ENCODE measurements at regions not wholly inside any gene's neighbourhood (a gene's known extent, or its start where the extent isn't known, plus 50 kb on each side); places are given as distances from the start of the nearest gene placed in this dataset.
"Not testable (repeated sequence)": the region's sequence is repeated elsewhere in the genome, so short reads cannot be mapped to it uniquely, and the experiment has no call there.

GRCh38 chr4:125639182-125639621 lies 324.4 kb downstream of the FAT4 start:
- no peaks in the 10 kb centered on the region for H3K27me3 ChIP-seq (ENCODE audit: insufficient read depth, low read depth, severe bottlenecking)
- H3K36me3 ChIP-seq: no peaks in the 10 kb centered on the region
- H3K27ac ChIP-seq: peak overlapping the region; percentile 15; the same call in 1 of the 2 replicates
- no peaks in the 10 kb centered on the region for H3K9me3 ChIP-seq (ENCODE audit: severe bottlenecking)
- peak; percentile 87 for DNase-seq
- TF ChIP-seq CTCF (IDR thresholded peaks at IDR 0.05; ENCODE audit: low read depth, low read length): no peak
- peak overlapping the region; percentile 0; the same call in 1 of the 2 replicates for H3K4me3 ChIP-seq (ENCODE audit: low read depth, low read length)

- Histone ChIP-seq H3K27me3 (ENCODE audit: insufficient read depth, low read depth, severe bottlenecking) (no peaks in the 10 kb centered on the region), H3K4me3 (ENCODE audit: low read depth, low read length) (no peak overlapping the region), H3K27ac (no peak overlapping the region), H3K36me3 (no peaks in the 10 kb centered on the region), H3K9me3 (ENCODE audit: severe bottlenecking) (no peaks in the 10 kb centered on the region)
- no peak for DNase-seq
- TF ChIP-seq CTCF (IDR thresholded peaks at IDR 0.05; ENCODE audit: low read depth, low read length): no peak
These were observed 326.9 kb downstream of the FAT4 start for GRCh38 chr4:125641611-125642010.

GRCh38 chr4:125642645-125643044 lies 327.9 kb downstream of the FAT4 start:
- TF ChIP-seq CTCF (IDR thresholded peaks at IDR 0.05; ENCODE audit: low read depth, low read length): no peak
- Histone ChIP-seq H3K27ac (no peak overlapping the region), H3K9me3 (ENCODE audit: severe bottlenecking) (no peaks in the 10 kb centered on the region), H3K4me3 (ENCODE audit: low read depth, low read length) (no peak overlapping the region), H3K27me3 (ENCODE audit: insufficient read depth, low read depth, severe bottlenecking) (no peaks in the 10 kb centered on the region), H3K36me3 (no peaks in the 10 kb centered on the region)
- peak; percentile 24 for DNase-seq

GRCh38 chr4:125649452-125649851 lies 334.7 kb downstream of the FAT4 start:
- H3K27ac ChIP-seq: no peak overlapping the region
- no peak overlapping the region for H3K4me3 ChIP-seq (ENCODE audit: low read depth, low read length)
- no peaks in the 10 kb centered on the region for H3K36me3 ChIP-seq
- no peaks in the 10 kb centered on the region for H3K27me3 ChIP-seq (ENCODE audit: insufficient read depth, low read depth, severe bottlenecking)
- no peak for TF ChIP-seq CTCF (IDR thresholded peaks at IDR 0.05; ENCODE audit: low read depth, low read length)
- no peaks in the 10 kb centered on the region for H3K9me3 ChIP-seq (ENCODE audit: severe bottlenecking)
- DNase-seq: no peak

- Histone ChIP-seq H3K27ac (no peak overlapping the region), H3K9me3 (ENCODE audit: severe bottlenecking) (no peaks in the 10 kb centered on the region), H3K36me3 (no peaks in the 10 kb centered on the region), H3K4me3 (ENCODE audit: low read depth, low read length) (no peak overlapping the region), H3K27me3 (ENCODE audit: insufficient read depth, low read depth, severe bottlenecking) (no peaks in the 10 kb centered on the region)
- no peak for DNase-seq
- no peak for TF ChIP-seq CTCF (IDR thresholded peaks at IDR 0.05; ENCODE audit: low read depth, low read length)
These were observed 335.8 kb downstream of the FAT4 start for GRCh38 chr4:125650557-125650956.

- H3K4me3 ChIP-seq (ENCODE audit: low read depth, low read length); H3K27ac ChIP-seq; H3K27me3 ChIP-seq (ENCODE audit: insufficient read depth, low read depth, severe bottlenecking); H3K36me3 ChIP-seq; H3K9me3 ChIP-seq (ENCODE audit: severe bottlenecking); DNase-seq: not testable (repeated sequence)
These were observed 337.1 kb downstream of the FAT4 start for GRCh38 chr4:125651707-125652357.
